Chondrocyte (in vitro differentiated cells): ENCODE measurements at regions not wholly inside any gene's neighbourhood (a gene's known extent, or its start where the extent isn't known, plus 50 kb on each side); places are given as distances from the start of the nearest gene placed in this dataset.

Experiments used
- DNase-seq: peaks from one replicate; pipeline ENCODE4 v3.0.0; 2021; ENCODE audit warnings: mixed read lengths, low spot score
- H3K27ac Mint-ChIP-seq: one replicate; pipeline ENCODE4 v1.8.0; 2021; ENCODE audit warnings: mild to moderate bottlenecking, moderate library complexity, mixed read lengths; ENCODE audit not compliant: unreplicated experiment
- H3K27me3 Mint-ChIP-seq: 2 replicates; pipeline ENCODE4 v1.8.0; 2021; ENCODE audit warnings: low read depth, mixed read lengths
- H3K36me3 Mint-ChIP-seq: 2 replicates; pipeline ENCODE4 v1.8.0; 2021; ENCODE audit warnings: low read depth, mixed read lengths
- H3K4me1 Mint-ChIP-seq: 2 replicates; pipeline ENCODE4 v1.8.0; 2021; ENCODE audit warnings: low read depth, mild to moderate bottlenecking, mixed read lengths
- H3K4me3 Mint-ChIP-seq: one replicate; pipeline ENCODE4 v1.8.0; 2021; ENCODE audit warnings: mild to moderate bottlenecking, moderate library complexity, mixed read lengths; ENCODE audit not compliant: unreplicated experiment
- H3K9me3 Mint-ChIP-seq: 2 replicates; pipeline ENCODE4 v1.8.0; 2021; ENCODE audit warnings: low read depth, mixed read lengths
- TF ChIP-seq, protein P1 (sequence below): fragments of 200-600 bp; sonication (generic); IDR thresholded peaks from 2 replicates; pipeline ENCODE4 v1.5.0; 2021; ENCODE audit warnings: antibody characterized with exemption, mild to moderate bottlenecking, moderate library complexity

DNA sequence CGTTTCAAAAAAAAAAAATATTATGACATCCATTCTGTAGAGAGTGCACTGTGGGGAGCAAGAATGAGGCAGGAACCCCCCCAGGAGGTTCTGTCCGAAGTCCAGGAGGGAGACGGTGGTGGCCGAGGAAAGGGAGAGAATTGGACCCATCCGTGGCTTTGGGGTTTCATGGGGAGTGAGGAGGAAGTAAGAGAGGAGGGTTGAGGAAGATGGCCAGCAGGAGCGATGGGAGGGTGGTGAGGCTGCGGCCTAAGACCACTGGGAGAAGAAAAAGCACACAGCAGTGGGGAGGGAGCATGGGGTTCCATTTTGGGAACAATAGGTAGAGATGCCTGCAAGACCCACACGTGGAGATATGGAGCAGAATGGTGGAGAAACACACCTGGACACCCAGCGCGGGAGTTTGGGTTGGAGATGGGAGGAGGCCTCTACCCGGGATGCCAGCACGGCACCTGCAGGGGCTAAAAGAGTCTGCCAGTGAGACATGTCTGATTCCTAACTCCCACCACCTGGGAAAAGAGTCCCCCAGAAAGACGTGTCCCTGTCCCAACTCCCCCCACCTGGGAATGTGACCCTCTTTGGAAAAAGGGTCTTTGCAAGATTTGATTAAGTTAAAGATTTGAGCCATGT is 72.5 kb upstream of the SHANK2 start:
- DNase-seq: no peak
- H3K27ac Mint-ChIP-seq: no peak overlapping the region
- H3K27me3 Mint-ChIP-seq: peaks cover 62% of the 10 kb centered on the region
- peaks cover 4% of the 10 kb centered on the region for H3K36me3 Mint-ChIP-seq
- H3K4me3 Mint-ChIP-seq: no peak overlapping the region
- TF ChIP-seq, protein P1, sequence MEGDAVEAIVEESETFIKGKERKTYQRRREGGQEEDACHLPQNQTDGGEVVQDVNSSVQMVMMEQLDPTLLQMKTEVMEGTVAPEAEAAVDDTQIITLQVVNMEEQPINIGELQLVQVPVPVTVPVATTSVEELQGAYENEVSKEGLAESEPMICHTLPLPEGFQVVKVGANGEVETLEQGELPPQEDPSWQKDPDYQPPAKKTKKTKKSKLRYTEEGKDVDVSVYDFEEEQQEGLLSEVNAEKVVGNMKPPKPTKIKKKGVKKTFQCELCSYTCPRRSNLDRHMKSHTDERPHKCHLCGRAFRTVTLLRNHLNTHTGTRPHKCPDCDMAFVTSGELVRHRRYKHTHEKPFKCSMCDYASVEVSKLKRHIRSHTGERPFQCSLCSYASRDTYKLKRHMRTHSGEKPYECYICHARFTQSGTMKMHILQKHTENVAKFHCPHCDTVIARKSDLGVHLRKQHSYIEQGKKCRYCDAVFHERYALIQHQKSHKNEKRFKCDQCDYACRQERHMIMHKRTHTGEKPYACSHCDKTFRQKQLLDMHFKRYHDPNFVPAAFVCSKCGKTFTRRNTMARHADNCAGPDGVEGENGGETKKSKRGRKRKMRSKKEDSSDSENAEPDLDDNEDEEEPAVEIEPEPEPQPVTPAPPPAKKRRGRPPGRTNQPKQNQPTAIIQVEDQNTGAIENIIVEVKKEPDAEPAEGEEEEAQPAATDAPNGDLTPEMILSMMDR: no peak
- no peaks in the 10 kb centered on the region for H3K4me1 Mint-ChIP-seq
- no peaks in the 10 kb centered on the region for H3K9me3 Mint-ChIP-seq

DNA sequence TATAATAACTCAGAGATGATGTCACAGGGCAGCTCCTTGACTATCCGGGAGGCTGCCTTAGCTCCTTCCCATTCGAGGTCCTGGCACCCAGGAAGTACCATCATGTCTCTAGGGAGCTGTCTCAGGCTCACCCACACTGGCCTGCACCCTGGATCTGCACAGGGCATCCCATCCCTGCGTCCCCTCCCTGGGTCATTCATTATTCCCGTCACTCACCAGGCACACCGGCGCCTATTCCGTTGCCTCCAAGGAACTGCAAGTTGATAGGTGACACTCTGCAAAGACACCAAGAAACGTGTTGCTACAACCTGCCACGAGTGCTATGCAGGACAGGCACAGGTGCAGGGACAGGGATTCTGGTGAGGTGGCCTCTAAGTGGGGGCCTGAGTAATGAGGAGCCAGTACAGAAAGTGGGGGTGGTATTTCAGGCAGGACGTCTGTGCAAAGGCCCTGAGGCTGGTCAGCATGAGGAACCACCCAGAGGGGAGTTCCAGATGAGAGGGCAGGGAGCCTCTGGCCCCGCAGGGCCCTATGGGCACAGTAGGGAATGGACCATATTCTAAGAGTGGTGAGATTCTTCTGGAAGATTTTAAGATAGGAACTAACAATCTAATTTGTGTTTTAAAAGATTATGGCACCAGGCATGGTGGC is 71.6 kb upstream of the SHANK2 start:
- Mint-ChIP-seq H3K27me3 (peaks cover 59% of the 10 kb centered on the region), H3K4me3 (no peak overlapping the region), H3K36me3 (peaks cover 5% of the 10 kb centered on the region), H3K4me1 (no peaks in the 10 kb centered on the region), H3K9me3 (peaks cover 5% of the 10 kb centered on the region), H3K27ac (no peak overlapping the region)
- TF ChIP-seq, protein P1: no peak
- DNase-seq: no peak

DNA sequence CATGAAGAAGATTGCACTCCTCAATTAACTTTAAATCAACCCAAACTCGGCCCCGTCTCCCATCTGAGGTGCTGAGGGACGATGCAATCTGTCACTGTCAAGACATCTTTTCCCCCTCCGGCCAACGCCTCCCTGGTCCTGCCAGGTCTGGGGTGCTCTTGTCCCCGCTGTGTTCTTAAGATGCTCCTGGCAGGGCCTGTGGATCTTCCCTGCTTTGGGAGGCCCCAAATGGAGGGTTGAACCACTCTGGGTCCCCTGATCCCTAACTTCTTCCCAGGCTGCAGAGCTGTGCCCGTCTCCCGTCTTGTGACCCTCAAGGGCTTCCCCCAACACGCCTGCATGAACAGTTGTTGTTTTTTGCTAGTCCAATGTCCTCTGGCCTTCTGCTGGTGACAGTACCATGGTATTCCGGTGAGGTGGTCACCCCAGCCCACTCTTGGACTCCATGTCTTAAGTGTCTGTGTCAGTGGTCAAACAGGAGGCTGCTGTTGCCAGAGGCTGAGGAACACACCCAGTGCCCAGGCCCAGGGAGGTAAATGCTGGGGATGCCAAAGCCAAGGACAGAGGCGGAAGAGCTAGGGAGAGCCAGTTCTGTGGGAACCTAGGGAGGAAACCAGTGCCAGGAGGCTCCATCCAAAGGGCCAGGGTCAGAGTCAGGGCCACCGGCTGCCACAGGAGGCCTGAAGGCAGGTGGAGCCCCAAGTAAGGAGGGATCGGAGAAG is 70.6 kb upstream of the SHANK2 start:
- peaks cover 60% of the 10 kb centered on the region for H3K27me3 Mint-ChIP-seq
- TF ChIP-seq, protein P1: no peak
- H3K27ac Mint-ChIP-seq: no peak overlapping the region
- peaks cover 11% of the 10 kb centered on the region for H3K9me3 Mint-ChIP-seq
- H3K4me1 Mint-ChIP-seq: no peaks in the 10 kb centered on the region
- H3K4me3 Mint-ChIP-seq: no peak overlapping the region
- DNase-seq: no peak
- H3K36me3 Mint-ChIP-seq: peaks cover 8% of the 10 kb centered on the region

DNA sequence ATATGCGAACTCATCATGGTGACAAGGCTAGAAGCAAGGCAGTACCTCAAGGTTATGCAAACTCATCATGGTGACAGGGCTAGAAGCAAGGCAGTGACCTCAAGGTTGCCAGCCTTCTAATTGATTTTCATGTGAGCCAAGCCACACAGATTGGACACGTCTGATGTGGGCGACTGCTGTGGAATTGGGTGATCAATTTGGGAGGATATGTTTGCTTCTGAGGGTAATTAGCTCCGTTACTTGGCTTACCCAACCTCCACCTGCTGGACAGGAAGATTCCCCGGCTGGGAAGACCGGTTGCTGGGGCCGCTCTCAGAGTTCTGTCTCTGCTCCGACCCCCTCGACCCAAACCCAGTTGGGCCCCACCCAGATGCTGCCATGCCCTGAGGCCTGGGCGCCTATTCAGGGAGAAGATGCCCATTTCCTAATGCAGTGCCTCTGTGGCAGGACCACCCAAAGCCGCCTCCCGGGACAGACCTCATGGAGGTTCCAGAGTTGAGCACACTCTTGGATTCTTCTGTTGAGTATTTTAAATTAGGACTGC is 69.9 kb upstream of the SHANK2 start:
- no peaks in the 10 kb centered on the region for H3K4me1 Mint-ChIP-seq
- H3K27me3 Mint-ChIP-seq: peaks cover 54% of the 10 kb centered on the region
- DNase-seq: peak; percentile 71
- H3K9me3 Mint-ChIP-seq: peaks cover 16% of the 10 kb centered on the region
- TF ChIP-seq, protein P1: no peak
- no peak overlapping the region for H3K4me3 Mint-ChIP-seq
- H3K27ac Mint-ChIP-seq: no peak overlapping the region
- H3K36me3 Mint-ChIP-seq: peaks cover 10% of the 10 kb centered on the region

DNA sequence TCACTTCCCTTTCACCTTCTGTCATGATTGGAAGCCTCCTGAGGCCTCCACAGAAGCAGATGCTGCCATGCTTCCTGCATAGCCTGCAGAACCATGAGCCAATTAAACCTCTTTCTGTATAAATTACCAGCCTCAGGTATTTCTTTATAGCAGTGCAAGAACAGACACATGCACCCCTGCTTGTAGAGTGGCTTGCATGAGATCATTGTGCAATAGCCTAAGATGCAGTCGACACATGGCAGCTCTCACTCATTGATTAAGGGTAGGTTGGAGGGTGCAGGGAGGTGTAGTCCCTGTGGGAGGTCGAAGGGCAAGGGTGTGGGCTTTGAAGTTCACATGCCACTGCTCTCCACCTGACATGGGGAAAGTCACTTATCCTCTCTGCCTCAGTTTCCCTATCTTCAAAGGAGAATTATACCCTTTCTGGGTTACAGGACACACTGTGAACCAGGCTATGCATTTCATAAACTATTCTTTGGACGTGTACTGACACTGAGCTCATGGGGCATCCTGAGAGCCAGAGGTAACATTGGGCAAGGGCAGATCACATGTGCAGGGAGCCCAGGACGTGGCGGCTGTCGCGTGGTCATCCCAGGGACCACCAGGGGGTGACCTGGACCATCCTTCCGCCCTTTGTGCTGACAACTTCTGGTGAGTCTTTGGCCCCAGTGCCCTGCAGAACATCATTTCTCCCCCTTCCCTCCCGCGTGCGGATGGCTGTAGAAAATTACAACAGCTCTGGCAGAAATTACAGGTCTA is 69.2 kb upstream of the SHANK2 start:
- peaks cover 11% of the 10 kb centered on the region for H3K36me3 Mint-ChIP-seq
- DNase-seq: peak; percentile 75

More for the DNA sequence above, 69.2 kb upstream of the SHANK2 start:
- Mint-ChIP-seq H3K27me3 (peaks cover 47% of the 10 kb centered on the region), H3K9me3 (peaks cover 18% of the 10 kb centered on the region), H3K27ac (no peak overlapping the region), H3K4me3 (no peak overlapping the region), H3K4me1 (no peaks in the 10 kb centered on the region)
- TF ChIP-seq, protein P1: no peak
